H1 (cell line): ENCODE measurements at regions not wholly inside any gene's neighbourhood (a gene's known extent, or its start where the extent isn't known, plus 50 kb on each side); places are given as distances from the start of the nearest gene placed in this dataset.

Experiments used
- GTF2F1 ChIP-seq: IDR thresholded peaks from 2 replicates; pipeline ENCODE4 v1.6.1; 2012; ENCODE audit warnings: low read depth, low read length, improper control_type of control experiment, borderline replicate concordance
- PHF8 ChIP-seq: fragments of 200-600 bp; sonication (generic); conservative IDR thresholded peaks from 2 replicates; pipeline ENCODE4 v1.7.1; 2012; ENCODE audit warnings: low read depth, mild to moderate bottlenecking, inconsistent platforms, low read length, moderate library complexity
- USF2 ChIP-seq: IDR thresholded peaks from 2 replicates; pipeline ENCODE4 v1.6.1; 2011; ENCODE audit warnings: low read length, improper control_type of control experiment
- TF ChIP-seq, protein P1 (sequence below): IDR thresholded peaks from 2 replicates; pipeline ENCODE4 v1.6.1; 2012; ENCODE audit warnings: inconsistent platforms

DNA sequence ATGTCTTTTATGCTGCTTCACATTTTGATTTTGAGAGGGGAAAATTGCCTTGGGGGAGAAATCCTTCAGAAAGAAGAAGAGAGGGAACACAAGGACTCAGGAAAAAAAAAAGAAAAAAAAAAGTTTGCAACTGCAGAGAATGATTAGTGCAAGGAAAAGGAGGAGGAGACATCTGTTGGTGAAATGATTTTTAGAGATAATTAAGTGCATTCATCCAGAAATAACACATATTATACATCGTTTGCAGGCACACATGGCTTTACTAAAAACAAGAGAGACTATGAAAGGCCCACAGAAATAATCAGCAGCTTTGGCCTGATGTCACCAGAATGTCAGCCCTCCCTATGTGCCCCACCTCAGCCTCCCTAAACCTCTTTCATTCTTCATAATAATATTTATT, 1058.2 kb downstream of the PCDH9 start (continued):
- TF ChIP-seq USF2: no peak
- TF ChIP-seq GTF2F1: no peak
- TF ChIP-seq, protein P1, sequence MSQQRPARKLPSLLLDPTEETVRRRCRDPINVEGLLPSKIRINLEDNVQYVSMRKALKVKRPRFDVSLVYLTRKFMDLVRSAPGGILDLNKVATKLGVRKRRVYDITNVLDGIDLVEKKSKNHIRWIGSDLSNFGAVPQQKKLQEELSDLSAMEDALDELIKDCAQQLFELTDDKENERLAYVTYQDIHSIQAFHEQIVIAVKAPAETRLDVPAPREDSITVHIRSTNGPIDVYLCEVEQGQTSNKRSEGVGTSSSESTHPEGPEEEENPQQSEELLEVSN: no peak
- no peak for TF ChIP-seq PHF8
